ENCODE measurements at regions not wholly inside any gene's neighbourhood (a gene's known extent, or its start where the extent isn't known, plus 50 kb on each side); places are given as distances from the start of the nearest gene placed in this dataset.

- TF ChIP-seq POLR2AphosphoS5 (IDR thresholded peaks at IDR 0.05; ENCODE audit: insufficient read depth, low read depth, low read length): no peak
- no peak for TF ChIP-seq CTCF (IDR thresholded peaks at IDR 0.05; ENCODE audit: extremely low read depth in 1 of 2, insufficient read depth in 1 of 2, low read depth in 1 of 2, low read length in 2 of 2)
These were observed 70.6 kb downstream of the C9orf50 start for GRCh38 chr9:129550199-129550839.

Data from endothelial cell of umbilical vein (primary cell).